ENCODE measurements at regions not wholly inside any gene's neighbourhood (a gene's known extent, or its start where the extent isn't known, plus 50 kb on each side); places are given as distances from the start of the nearest gene placed in this dataset.

GRCh38 chr3:40602778-40603385 is 78.1 kb downstream of the ZNF621 start:
- TF ChIP-seq CTCF (IDR thresholded peaks at IDR 0.05) (no peak), POLR2A (IDR thresholded peaks at IDR 0.05) (no peak)

All from testis (tissue), 2 donors.